ENCODE measurements at regions not wholly inside any gene's neighbourhood (a gene's known extent, or its start where the extent isn't known, plus 50 kb on each side); places are given as distances from the start of the nearest gene placed in this dataset.

GRCh38 chrX:153238361-153238760 lies 59.3 kb downstream of the MAGEA1 start:
- no peak for TF ChIP-seq MAX (IDR thresholded peaks at IDR 0.05)
- TF ChIP-seq CREB1 (IDR thresholded peaks at IDR 0.05; ENCODE audit: low read depth), result no peak
- no peak for TF ChIP-seq REST (IDR thresholded peaks at IDR 0.05; ENCODE audit: low read depth)
- TF ChIP-seq TAF1 (IDR thresholded peaks at IDR 0.05; ENCODE audit: low read depth), result no peak

Data from Ishikawa (cell line).